Caki2 (cell line): ENCODE measurements at regions not wholly inside any gene's neighbourhood (a gene's known extent, or its start where the extent isn't known, plus 50 kb on each side); places are given as distances from the start of the nearest gene placed in this dataset.
"Not testable (repeated sequence)": the region's sequence is repeated elsewhere in the genome, so short reads cannot be mapped to it uniquely, and the experiment has no call there.

ENCODE experiments used
- DNase-seq: peaks from one replicate; pipeline ENCODE4 v3.0.0-alpha.2; 2015; ENCODE audit warnings: low read depth
- in situ Hi-C: cut with HindIII; loops from 2 replicates; pipeline ENCODE4 v1.10.0; 2016; ENCODE audit warnings: low sequenced_read_pairs, low pct_unique_long_range_greater_than_20kb, mixed read lengths

DNA sequence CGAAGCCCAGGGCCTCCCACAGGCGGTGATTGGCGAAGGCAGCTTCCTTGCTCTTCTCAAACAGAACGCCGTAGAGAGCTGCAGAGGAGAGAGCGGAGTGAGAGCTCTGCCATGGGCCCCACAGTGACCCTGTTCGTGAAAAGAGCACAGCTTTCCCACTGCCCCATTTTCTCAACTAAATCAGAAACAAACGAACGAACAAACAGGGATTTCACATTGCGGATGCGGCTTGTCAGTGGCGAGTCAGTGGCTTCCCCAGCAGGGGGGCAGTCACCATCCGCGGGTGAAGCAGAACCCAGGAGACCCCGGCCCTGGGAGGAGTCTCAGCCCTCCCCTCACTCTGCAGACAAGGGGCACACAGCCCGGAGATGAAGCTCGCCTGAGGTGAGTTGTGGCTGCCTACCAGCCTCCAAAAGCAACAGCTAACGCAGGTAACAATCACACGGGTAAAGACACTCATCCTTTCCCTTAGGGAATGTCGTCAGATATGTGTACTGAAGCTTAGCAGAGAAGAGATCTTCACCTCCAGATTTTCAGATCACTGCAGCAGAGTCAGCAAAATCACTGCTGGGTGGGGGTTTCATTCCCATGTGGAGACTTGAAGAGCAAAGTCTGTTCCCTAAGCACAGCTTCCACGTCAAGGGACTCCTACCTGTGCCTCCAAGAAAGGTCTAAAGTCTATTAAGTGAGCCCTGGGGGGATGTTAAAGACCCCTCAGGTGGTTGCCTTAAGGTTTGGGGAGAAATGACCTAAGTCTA lies 51.2 kb upstream of the GPR31 start:
- in situ Hi-C loops, result no loop called here
- DNase-seq, result no peak

DNA sequence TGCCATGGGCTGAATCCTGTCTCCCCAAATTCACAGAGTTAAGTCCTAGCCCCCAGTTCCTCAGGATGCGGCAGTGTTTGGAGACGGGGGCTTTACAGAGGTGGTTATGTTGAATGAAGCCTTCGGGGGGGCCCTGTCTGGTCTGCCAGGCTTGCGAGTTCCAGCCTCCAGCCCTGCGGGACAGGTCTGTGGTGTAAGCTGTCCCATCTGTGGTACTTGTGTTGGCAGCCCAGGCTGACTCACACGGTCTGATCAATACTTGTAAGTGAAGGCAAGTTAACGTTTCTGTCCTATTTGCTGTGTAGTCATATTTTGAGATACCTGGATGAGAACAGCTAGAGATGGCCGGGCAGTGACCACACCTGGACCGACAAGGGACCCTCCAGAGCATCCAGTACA lies 51.8 kb upstream of the GPR31 start:
- in situ Hi-C loops, result no loop called here
- no peak for DNase-seq

DNA sequence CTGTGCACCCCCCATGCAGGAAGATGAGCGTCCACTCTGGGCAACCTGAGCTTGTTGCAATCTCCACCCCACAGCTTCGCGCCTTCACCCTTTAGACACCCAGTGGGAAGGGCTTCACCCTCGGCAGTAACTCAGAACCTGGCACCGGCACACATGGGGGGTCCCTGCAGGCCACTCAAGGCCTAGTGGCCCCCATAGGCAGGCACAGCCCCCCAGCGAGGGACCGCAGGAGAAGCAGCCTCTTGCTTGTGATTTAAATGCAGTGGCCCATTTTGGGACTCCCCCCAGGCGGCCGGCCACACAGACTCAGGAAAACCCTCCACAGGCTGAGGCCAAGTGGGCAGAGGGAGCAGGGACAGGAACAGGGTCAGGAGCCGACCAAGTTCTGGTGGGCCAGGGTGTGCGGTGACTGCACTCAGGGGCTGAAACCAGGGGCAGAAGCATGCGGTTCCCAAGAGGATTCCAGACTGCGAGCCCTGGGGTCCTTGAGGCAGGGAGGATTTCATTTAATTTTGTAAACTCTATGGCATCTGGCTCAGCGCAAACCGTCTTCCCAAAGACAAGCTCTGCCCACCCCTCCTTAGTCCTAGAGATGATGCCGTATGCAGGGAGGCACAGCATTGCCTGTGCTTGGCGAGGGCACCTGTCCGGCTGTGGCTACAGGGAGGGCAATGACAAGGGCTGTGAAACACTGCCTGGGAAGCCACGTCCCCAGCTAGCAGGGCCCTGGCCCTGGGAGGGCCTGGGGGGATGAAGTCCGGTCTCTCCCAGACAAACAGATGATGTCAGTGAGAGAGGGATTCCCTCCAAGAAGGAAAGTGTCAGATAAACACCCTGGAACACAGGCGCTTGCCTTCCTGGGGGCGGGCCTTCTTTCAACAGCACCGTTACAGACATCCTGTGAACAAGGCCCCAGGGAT lies 52.9 kb upstream of the GPR31 start:
- DNase-seq, result no peak
- in situ Hi-C loops, result no loop called here

DNA sequence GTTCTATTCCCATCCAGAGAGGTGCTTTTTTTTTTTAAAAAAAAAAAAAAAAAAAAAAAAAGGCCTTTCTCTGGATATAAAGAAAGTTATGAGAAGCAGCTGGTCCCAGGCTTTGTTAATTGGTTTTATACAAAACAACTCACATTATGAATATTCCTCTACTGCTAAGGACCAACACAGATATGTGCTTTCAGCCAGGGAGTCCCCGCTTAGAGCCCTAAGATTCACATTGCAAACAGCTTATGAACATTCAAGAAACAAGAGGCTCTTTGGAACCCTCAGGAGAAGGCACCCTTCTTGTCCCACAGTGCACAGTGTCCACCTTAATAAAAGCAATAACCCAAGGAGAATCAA lies 53.5 kb upstream of the GPR31 start:
- in situ Hi-C loops, result no loop called here
- DNase-seq, result no peak

DNA sequence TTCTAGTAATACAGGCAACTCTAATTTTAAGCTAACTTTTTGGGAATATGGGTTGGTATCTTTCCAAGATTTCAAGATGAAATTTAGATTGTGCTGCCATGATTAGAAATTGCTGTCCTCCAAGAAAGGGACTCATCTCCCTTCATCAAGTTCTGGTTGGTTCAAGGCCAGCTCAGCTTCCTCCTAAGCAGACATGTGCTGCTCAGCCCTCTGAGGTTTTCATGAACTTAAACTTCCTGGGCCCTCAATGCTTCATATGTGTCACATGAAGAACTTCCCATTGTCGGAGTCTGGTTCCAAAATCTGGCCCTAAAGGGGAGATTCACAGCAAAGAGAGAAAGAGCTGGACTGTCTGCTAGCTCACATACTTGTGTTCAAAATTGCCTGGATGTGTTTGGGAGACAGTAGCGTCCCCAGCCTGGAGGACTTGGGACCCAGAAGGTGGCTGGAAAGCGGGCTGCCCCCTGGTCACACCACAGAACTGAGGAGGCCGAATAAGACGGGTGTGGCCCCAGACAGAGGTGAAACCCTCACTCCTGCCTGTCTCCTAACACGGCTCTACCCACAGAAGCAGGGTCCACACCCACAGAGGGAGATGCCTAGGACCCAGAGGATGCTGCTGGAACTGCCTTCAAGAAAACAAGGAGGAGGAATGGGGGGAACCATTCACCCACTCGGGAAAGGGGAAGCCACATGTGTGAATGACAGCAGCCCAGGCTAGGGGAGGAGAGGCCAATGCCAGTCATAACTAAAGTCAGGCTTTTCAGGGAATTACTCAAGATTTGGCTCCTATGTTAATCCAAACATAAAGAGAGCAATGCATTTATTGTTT lies 54.3 kb upstream of the GPR31 start:
- in situ Hi-C loops, result no loop called here
- no peak for DNase-seq

DNA sequence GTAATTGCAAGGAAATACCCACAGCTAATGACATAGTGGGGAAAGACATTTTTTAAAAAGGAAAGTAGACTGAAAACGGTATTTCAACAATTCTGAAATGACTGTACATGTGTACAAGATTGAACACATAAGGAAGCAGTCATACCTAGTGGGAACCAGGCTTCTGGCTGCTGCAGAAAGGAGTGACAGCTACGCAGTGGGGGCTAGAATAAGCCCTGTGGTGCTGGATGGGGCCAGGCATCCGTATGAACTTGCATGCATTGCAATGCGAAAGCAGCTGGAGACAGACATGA lies 54.9 kb upstream of the GPR31 start:
- DNase-seq, result no peak
- in situ Hi-C loops, result no loop called here

DNA sequence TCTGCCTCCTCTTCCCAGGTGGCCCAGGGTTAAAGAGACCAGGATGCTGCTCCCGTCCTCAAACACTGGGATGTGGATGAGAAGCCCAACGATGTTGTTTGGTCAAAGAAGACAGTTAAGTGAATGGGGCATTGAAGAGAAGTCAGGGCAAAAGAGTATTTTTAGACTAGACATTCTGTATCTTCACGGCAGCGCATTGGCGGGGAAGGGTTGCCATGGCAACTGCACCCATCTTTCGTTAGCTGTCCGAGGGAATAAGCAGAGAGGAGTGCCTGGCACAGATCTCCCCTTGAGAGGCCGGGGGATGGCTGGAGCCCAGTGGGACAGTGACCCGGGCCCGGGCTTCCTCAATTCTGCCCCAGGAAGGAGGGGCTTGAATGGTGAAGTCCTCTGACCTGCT lies 56.4 kb upstream of the GPR31 start:
- in situ Hi-C loops, result no loop called here
- DNase-seq, result no peak

DNA sequence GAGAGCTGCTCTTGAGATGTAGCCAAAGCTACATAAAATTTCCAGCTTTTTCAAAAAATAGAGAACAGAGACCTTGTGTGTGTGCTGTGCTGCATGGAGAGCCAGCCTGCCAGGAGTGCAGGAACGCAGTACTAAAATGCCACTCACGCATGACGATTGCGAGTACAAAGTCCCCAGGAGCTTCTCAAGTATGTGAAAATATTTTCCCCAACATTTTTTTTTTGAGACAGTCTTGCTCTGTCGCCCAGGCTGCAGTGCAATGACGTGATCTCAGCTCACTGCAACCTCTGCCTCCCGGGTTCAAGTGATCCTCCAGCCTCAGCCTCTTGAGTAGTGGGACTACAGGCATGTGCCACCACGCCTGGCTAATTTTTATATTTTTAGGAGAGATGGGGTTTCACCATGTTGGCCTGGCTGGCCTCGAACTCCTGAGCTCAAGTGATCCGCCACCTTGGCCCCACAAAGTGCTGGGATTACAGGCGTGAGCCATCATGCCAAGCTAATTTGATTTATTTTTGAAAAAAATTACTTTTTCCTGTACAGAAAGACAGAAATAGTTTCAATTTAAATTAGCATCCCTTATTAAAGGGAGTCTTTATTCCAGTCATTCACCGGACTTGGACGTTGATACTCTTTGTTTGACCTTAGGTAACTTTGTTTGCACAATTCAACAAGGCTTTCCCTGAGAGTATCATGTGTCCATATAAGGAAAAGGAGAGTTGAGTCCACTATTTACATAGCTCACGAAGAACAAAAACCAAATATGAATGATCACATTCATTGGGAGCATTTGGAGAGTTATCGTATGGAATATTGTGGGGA lies 57.9 kb upstream of the GPR31 start:
- in situ Hi-C loops, result not testable (repeated sequence)

DNA sequence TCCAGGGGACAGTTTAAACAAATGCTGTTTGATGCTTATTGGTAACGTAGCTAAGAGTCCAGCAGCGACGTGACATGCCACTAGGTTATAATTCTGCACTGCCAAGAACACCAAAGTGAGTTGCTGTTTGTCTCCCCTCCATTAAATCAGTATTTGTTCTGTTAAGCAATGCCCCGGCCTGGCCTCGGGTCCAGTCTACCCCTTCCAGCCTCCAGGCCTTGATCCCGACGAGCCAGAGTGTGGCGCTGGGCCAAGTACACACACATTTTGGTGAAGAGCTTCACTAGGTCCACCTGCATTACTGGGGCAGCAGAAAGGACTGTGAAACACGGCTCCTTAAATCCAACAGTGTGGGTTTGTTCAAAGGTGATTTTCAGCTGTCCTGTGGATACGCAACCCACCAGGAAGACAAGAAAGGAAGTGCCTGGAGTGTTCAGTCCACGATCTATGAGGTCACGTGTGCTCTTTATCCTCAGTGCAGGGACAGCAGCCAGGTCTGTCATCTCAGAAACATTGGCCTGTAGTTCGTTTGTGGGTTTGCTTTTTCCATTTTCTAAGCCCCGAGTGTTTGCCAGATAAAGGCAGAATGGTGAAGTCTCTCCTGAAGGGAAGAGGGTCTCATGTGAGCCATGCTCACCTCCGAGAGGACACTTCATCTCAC lies 58.7 kb upstream of the GPR31 start:
- DNase-seq, in situ Hi-C loops: not testable (repeated sequence)

More for the DNA sequence above, 57.9 kb upstream of the GPR31 start:
- DNase-seq, result not testable (repeated sequence)

DNA sequence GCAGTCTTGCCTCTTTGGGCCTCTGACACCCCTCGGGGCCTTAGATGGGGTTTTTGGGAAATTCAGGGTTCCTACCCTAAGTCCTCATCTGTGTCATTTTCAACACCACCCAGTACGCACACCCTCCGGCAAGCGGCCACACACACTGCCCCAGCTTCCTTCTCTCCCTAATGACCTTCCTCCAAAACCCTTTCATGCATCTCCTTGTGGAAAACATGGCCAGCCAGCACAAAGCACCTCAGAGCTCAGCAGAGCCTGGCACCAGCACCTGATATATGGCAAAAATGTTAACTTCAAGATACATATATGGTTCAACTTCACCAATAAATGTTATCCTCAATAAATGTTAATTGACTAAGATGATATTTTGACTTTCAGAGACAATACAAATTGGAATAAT lies 59.3 kb upstream of the GPR31 start:
- in situ Hi-C loops, DNase-seq: not testable (repeated sequence)

DNA sequence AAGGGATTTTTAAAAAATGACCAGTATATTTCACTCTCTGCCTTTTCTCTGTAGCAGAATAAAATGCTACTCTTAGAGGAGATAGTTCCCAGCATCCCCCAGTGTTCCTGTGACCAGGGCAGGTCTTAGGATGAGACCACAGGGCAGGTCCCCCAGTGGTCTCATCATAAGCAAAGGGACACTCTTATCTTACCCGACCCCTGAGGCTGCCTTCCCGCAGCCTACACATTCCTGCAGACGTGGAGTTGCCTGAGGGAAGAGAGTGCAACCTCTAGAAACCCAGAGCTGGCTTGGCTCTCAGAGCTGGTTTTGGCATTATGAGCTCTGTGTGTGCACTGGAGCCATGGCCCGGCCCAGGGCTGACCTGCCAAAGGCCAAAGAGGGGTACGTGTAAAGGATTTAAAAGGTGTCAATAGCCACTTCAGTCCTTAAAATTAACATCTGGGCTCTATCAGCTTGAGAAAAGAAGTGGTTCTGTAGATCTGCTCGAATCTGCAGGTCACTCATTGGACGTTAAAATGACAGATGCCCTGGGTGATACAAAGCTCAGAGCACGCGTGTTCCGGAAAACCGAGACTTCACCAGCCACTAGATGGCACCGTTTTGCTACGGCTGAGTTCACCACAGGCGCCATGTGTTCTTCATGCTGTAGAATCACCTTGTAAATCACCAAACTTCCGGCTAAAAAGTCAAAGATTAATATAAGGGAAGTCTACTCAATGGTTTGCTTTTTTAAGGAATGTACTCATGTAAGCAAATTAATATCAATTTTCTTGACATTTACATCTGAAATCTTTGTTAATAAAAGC lies 60.4 kb upstream of the GPR31 start:
- in situ Hi-C loops, result not testable (repeated sequence)
- peak; percentile 22 for DNase-seq

DNA sequence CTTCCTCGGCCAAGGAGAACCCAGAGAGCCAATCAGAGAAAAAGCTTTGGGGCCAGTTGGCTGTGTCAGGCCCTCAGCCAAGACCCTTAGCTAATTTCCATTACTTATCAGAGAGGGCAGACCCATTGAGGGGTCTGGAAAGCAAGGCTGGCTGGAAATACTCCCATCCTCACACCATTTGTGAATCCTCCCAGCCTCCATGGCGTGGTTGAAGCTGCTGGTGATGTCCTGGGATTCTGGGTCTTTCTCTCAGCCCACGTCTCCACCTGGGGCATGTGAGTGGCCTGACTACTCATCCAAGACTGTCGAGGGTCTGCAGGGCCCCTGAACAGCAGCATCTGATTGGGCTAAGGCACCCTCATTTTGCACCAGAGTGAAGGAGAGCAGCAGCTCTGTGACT lies 61.3 kb upstream of the GPR31 start:
- in situ Hi-C loops, DNase-seq: not testable (repeated sequence)

DNA sequence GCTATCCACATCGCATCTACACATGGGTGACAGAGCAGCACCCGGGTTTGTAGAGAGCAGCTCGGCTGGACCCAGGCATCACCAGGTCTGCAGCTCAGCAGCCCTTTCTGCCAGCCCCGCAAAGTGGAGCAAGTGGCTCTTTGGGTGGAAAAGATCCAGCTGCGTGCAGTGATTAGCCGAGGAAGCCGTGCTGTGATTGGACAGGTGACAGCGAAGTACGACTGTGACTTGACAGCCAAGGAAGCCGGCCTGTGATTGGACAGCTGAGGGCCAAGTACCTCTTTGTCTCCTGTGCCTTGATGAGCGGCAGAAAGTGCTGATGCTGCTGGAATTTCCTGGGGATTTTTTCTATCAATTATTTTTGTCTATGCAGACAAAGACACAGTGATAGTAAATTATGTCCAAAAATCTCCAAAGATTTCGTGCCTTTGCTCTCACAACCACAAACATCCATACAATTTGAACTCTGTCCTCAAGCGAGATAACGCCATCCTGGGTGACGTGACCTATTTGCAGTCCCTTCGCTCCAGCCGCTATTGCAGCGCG lies 62.3 kb upstream of the GPR31 start:
- no peak for DNase-seq
- in situ Hi-C loops, result no loop called here

DNA sequence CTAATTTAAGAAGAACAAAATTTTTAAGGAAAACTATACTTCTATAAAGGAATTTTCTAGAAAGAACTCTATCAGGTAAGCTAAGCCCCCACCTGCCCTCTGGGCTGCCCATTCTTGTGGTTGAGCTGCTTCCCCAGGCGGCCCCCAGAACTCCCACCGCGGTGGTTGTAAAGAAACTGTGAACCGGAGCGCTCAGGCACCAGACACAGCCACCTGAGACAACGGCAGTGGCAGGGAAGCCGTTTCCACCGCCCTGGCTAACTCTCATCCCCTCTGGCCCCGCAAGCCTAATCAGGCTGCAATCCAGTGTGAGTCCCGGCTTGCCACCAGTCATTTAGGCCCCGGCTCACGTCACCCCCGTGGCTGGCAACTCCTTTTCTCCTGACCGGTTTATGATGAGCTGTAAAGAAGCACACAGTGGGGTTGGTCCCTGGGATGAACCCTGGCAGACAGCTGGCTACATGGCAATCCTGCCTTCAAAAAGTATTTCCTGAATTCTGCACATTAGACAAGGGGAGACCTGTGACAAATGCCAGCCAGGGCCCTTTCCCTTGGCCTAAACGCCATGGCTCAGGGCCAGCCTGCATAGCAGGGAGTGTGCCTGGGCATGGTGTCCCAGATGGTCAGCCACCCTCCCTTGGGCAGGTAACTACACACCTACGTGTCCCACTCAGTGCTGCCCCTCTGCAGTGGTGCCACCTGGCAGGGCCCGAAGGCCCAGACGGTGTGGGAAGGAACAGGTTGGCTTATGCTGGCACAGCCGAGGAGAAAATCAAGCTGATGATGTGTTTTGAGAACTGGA lies 63.8 kb upstream of the GPR31 start:
- in situ Hi-C loops, result no loop called here
- no peak for DNase-seq

DNA sequence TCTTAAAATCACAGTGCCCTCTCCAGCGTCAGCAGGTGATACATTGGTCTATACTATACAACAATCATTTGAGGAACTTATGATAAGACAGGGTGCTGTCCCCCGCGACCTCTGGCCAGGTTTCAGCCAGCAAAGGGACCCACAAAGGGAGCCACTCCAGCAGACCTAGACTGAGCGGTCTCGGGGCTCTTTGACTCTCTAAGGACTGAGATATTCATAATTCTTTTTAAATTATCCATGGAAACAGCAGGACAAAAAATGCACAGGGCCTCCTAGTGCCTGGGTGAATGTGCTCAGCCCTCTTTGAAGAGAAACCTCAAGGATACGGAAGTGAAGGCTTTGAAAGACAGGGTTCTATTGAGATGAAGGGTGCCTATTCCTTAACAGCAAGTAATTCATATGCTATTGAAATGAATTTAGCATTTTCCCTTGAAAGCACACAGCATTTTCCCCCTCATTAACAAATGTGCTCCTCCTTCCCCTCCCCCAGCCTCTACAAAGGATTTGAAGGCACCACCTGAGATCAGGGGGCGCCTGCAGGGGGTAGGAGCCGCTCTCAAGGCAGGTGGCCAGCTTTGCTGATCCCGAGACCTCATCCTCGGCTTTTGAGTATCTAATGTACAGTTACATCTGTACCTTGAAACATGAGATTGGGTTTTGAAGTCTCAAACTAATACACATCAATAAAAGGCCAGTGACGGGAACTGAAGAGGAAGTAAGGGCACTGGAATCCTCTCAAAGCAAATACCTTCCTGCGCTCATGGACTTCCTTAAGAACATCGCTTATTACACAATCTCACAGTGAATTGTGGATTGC lies 65.3 kb upstream of the UNC93A start:
- in situ Hi-C loops, DNase-seq: not testable (repeated sequence)
